ENCODE measurements at regions not wholly inside any gene's neighbourhood (a gene's known extent, or its start where the extent isn't known, plus 50 kb on each side); places are given as distances from the start of the nearest gene placed in this dataset.

DNA sequence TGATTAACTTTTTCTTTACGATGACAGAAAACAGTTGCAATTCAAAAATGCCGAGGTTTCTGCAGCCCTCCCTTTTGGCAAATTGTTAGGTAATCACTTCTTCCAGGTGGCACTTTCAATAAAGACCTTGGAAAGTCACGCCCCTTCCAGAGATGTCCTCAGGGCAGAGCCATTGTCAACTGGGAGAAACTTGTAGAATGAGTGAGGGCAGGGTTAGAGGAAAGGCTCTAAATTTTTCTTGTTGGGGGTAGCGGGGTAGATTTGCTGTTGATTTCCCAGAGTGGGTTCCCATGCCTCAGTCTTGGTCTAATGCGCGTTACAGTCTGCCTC lies 421.1 kb downstream of the FGF9 start:
- no peak overlapping the region for H3K27ac ChIP-seq (ENCODE audit: low read depth)
- H3K4me2 ChIP-seq, result no peak overlapping the region
- H3K27me3 ChIP-seq (ENCODE audit: insufficient read depth), result no peaks in the 10 kb centered on the region
- H3K36me3 ChIP-seq (ENCODE audit: insufficient read depth), result no peaks in the 10 kb centered on the region
- H4K20me1 ChIP-seq (replicated peaks; ENCODE audit: insufficient read depth), result no peaks in the 10 kb centered on the region
- H3K4me3 ChIP-seq, result no peak overlapping the region
- H3K27me3 Mint-ChIP-seq (ENCODE audit: insufficient read depth, low read depth, poor library complexity), result peaks cover 6% of the 10 kb centered on the region
- ATAC-seq (no peak), DNase-seq (ENCODE audit: low spot score) (no peak)
- H3K36me3 Mint-ChIP-seq (ENCODE audit: low read depth), result no peaks in the 10 kb centered on the region
- H3K4me1 ChIP-seq (ENCODE audit: insufficient read depth), result no peaks in the 10 kb centered on the region
- H3K79me2 ChIP-seq (replicated peaks; ENCODE audit: insufficient read depth), result peaks cover 7% of the 10 kb centered on the region; the same call in 1 of the 2 replicates
- H3F3A ChIP-seq (replicated peaks; ENCODE audit: low read depth), result no peaks in the 10 kb centered on the region
- 0 out of 2 replicates have a peak, but pooled peaks cover 4% of the 10 kb centered on the region for H3K9me2 ChIP-seq (ENCODE audit: insufficient read depth)
- no peak overlapping the region for H2AFZ ChIP-seq
- H3K27ac Mint-ChIP-seq, result no peak overlapping the region
- no peaks in the 10 kb centered on the region; the same call in 2 of the 3 replicates for H3K4me1 Mint-ChIP-seq
- TF ChIP-seq ZNF462 (CRISPR knock-in tag; IDR thresholded peaks at IDR 0.05) (no peak), CREB1 (CRISPR knock-in tag; IDR thresholded peaks at IDR 0.05; ENCODE audit: low read depth) (no peak), EZH2phosphoT487 (IDR thresholded peaks at IDR 0.05; ENCODE audit: unreplicated experiment) (no peak), NANOG (IDR thresholded peaks at IDR 0.05; ENCODE audit: borderline replicate concordance) (no peak), ETS1 (IDR thresholded peaks at IDR 0.05) (no peak), POLR2AphosphoS5 (IDR thresholded peaks at IDR 0.05; ENCODE audit: low read depth) (no peak), REST (IDR thresholded peaks at IDR 0.05; ENCODE audit: unreplicated experiment) (no peak), ZNF331 (CRISPR knock-in tag; IDR thresholded peaks at IDR 0.05; ENCODE audit: low read depth) (no peak), CTCF (conservative IDR thresholded peaks at IDR 0.05; ENCODE audit: low read depth in 2 of 2) (no peak), JUNB (IDR thresholded peaks at IDR 0.05; ENCODE audit: unreplicated experiment) (no peak), EZH2 (IDR thresholded peaks at IDR 0.05; ENCODE audit: low read depth, unreplicated experiment) (no peak), STAT1 (IDR thresholded peaks at IDR 0.05; ENCODE audit: unreplicated experiment) (no peak), ZNF114 (CRISPR knock-in tag; IDR thresholded peaks at IDR 0.05) (no peak)
- H3K9me3 Mint-ChIP-seq, result no peaks in the 10 kb centered on the region
- H3K4me3 Mint-ChIP-seq, result no peak overlapping the region

All from GM23338 (cell line).